NCI-H524 treated with DMSO at 0.1 percent for 48 hours (cell line): ENCODE measurements at regions not wholly inside any gene's neighbourhood (a gene's known extent, or its start where the extent isn't known, plus 50 kb on each side); places are given as distances from the start of the nearest gene placed in this dataset.
"Not testable (repeated sequence)": the region's sequence is repeated elsewhere in the genome, so short reads cannot be mapped to it uniquely, and the experiment has no call there.

ENCODE experiments used
- DNase-seq: peaks from one replicate; lab custom pipeline; 2025; lab: John Stamatoyannopoulos, UW

DNA sequence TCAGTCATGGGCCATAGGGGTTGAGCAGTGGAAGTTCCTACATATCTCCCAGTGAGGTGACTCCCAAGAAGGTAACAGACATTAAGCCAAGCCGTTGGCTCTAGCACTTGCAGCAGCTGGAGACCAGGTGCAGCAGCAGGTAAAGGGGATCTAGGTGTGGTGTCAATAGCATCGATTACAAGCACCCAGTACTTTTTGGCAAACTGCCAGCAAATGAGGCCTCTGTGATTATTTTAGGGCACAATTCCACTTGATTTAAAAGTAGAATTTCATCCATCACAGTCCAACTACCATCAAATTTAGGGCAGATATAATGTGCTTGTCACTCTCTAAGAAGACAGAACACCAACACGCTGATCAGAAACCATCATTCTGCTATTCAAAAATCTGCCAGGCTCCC, 224.1 kb upstream of the EGLN3 start:
- no peak for DNase-seq

GRCh38 chr14:34173916-34174315, 223.0 kb upstream of the EGLN3 start:
- no peak for DNase-seq

DNA sequence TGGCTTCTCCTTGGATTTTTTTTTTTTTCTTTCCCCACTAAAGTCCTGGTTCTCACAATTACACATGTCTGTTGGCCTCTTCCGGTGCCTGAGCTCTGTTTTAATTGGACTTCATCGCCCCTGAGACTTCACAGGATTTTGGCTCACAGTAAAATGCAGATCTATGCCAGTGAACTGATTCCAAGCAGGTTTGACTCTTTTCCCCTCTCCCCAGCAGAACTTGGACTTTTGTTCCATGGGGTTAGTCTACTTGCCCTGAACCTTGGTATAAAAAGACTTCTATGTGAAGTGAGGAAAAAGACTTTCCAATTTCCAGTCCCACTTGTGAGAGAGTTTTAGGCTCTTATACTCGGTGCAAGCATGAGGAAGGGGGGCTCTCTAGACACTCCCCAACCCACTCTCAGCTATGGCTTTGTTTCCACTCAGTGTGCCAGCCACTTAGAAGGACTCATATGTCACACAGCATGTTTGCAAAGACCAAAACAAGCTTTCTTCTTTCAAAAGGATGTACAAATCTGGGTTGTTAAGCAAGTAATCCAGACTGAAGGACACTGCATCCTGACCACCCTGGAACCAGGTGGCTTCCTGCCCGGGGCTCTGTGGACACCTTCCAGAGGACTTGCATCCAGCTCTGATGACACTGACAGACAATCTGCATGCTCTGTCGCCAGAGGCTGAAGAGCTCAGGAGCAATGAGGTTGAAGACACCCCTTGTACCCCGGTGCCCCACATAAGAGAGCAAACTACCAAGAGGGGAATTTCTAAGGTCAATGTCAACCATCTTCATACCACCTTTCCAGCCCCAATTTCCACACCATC, 221.9 kb upstream of the EGLN3 start:
- no peak for DNase-seq

GRCh38 chr14:34172173-34172451, 221.2 kb upstream of the EGLN3 start:
- DNase-seq: no peak

DNA sequence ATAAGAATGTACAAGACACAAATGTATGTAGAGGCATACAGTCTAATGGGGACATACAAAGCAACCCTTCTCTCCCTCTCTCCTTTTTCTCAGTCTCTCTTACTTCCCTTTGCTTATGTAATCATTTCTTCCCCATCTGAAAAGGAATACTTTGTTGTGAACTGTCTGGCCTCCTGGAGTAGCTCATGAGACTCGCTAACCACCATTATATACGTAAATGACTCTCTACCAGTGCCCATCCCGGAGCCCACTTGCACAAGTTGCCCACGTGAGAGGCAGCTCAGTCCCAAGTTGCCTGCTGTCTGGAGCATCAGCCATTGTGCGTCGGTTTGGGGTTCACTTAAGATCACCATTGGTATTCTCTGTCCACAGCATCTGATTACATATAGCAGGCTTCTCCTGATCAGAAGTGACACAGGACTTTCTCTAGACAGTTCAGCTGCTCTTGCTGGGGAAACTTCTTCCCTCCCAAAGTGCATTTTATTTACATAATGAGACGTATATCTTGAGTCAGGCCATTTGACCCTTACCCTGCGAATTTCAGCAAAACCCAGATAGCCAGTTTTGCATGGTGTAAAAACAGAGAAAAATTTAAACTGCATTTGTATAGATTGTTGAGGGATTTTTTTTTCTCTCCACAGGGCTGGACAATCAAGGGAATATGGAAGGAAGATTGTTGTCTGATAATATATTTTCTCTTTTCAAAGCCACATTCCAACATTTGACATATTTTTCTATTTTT, 220.7 kb upstream of the EGLN3 start:
- DNase-seq: no peak

DNA sequence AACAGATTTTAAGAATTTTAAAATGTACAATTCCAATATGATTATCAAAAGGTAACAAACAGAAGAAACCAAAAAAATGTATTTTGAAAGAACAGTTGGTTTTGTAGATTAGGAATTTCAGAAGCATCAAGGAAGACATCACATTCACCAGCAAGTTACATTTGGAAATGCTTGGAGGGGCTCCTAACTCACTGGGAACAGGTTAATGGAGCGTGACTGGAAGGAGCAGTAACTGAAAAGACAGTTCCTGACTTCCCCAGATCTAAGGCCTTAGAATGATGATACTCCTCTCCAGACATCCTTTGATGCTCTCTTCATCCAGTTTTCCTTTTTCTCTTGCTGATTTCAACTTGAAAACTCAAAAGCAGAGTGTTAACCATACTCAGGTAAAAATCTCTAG, 220.0 kb upstream of the EGLN3 start:
- DNase-seq: no peak

- DNase-seq: no peak
Observed at GRCh38 chr14:34169561-34169960, 218.7 kb upstream of the EGLN3 start.

- DNase-seq: no peak
Observed at GRCh38 chr14:34168656-34169055, 217.8 kb upstream of the EGLN3 start.

GRCh38 chr14:34165847-34166350, 215.0 kb upstream of the EGLN3 start:
- no peak for DNase-seq

DNA sequence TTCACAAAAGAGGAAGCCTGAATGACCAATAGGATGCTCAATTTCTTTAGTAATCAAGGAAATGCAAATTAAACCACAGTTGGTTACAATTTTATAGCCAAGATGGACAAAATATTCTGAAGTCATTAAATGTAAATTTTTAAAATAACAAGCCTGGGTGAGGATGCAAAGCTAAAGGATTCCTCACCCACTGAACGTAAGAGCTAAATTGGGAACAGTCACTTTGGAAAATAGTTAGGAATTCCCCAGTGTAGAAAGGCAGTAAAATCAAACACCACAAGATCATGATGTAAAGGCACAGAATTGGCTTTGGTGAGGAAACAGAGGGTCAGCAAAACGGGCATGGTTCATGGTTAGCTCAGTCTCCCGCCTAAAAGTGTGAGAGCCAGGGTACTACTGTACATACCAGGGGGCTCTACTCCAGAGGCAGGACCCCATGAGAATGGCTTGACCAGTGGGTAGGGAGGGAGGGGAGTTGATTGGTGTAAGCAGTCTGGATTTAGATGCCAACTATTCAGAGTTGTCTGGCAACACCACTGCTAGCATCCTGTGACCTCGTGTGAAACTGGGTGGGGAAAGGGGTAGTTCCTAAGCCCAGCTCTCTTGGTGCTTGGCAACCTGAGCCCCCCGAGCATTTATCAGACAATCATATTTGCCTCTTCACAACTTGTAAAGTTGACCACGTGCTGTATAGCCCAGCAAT, 213.4 kb upstream of the EGLN3 start:
- DNase-seq: no peak

DNA sequence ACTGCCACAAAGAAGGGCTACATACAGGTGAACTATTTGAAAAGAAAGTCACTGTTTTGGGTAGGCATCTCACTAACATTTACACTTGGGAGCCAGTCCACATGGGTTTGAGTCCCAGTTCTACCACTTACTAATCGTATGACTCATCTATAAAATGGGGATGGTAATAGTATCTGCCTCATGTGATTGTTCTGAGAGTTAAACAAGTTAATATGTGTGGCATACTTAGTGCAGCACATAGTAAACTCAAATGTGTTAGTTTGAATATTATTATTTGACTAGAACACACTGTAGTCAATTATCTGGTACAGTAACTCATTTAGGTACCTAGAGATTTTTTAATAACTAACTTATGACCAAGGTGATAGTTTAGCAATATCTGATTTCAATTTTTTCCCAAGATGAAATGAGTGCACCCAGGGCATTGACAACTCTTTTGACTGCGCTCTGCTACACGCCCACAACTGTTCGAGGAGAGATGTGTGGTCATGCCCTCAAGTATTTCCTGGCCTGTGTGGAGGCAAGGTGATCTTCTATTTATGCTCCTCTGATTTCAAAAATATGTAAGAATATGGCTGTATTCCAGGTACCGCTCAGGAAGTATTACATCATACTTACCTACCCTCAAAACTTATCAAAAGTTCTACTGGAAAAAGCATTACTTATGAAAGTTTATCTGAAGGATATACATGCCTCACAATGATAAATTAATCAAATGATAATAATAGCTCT, 210.6 kb upstream of the EGLN3 start:
- DNase-seq: no peak

DNA sequence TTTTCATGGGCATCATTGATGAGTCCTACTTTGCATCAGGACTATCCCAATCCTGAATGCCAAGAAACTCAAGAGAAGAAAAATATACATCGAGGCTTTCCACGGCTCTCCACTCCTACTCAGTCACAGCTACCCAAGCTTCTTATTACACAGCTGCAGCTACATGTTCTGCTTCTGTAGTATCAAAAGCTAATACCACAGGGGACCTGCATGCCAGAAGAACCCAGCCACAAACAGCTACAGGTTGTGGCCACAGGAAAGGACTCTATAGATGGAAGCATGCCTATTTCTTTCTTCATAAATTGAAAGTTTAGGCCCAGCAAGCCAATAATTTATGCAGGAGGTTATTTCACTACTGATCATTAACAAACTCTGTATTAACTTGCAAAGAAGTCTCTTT, 209.7 kb upstream of the EGLN3 start:
- DNase-seq: no peak

- no peak for DNase-seq
Observed at GRCh38 chr14:34157651-34158050, 206.8 kb upstream of the EGLN3 start.

GRCh38 chr14:34147461-34147860, 196.6 kb upstream of the EGLN3 start:
- no peak for DNase-seq

GRCh38 chr14:34140127-34140526, 189.3 kb upstream of the EGLN3 start:
- not testable (repeated sequence) for DNase-seq

GRCh38 chr14:34139160-34140121, 188.6 kb upstream of the EGLN3 start:
- not testable (repeated sequence) for DNase-seq

- DNase-seq: no peak
Observed at GRCh38 chr14:34138175-34138574, 187.3 kb upstream of the EGLN3 start.

GRCh38 chr14:34137001-34137745, 186.3 kb upstream of the EGLN3 start:
- DNase-seq: no peak

- DNase-seq: no peak
Observed at GRCh38 chr14:34135492-34135891, 184.6 kb upstream of the EGLN3 start.

DNA sequence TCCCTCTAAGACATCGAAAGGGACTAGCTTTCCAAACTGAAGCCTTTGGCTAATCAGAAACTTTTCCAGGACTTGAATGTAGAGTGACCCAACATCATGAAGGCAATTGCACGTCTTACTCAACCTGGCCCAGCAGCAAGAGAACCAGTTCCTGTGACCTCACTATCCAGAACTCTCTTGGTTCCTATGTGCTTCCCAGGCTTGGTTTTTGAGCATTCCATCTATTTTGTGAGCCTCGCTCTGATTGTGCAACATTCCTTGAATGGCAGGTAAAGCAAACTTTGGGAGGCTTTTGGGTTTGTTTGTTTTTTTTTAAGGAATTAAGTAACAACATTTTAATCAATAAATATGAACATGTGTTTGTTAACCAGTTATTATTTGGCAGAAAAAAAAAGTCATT, 183.6 kb upstream of the EGLN3 start:
- DNase-seq: no peak
